ENCODE measurements at regions not wholly inside any gene's neighbourhood (a gene's known extent, or its start where the extent isn't known, plus 50 kb on each side); places are given as distances from the start of the nearest gene placed in this dataset.

DNA sequence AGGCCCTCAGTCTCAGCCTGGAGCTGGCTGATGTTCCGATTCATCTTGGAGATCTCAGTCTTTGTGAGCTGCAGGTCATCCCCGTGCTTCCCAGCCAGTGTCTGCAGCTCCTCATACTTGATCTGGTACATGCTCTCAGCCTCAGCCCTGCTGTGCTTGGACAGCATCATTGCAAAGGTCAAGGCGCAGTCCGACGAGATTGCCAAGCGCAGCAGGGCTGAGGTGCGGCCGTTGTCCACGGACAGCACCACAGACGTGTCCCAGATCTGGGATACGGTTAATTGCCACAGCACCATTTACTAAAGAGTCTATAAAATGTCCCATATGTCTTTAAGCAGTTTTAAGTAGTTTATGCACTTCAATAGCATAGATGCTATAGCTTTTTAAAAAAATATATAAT is 965.7 kb downstream of the FSCB start:
- intact Hi-C loops (cut with micrococcal nuclease; ENCODE audit: unreplicated experiment), result loop anchor here (1.0 to 10.0 kb wide), 3 partner anchors 254 to 608 kb away; no protein-coding TSS in a partner anchor
- Histone ChIP-seq H3K36me3 (replicated peaks in 1 of 2; ENCODE audit: control insufficient read depth in 1 of 2, insufficient read depth in 2 of 2, low read length in 2 of 2) (no peaks in the 10 kb centered on the region), H3K4me1 (ENCODE audit: insufficient read depth, low read length) (no peaks in the 10 kb centered on the region), H4K20me1 (ENCODE audit: insufficient read depth, low read length) (no peaks in the 10 kb centered on the region), H3K27me3 (ENCODE audit: control insufficient read depth in 1 of 2, insufficient read depth in 2 of 2, low read length in 2 of 2) (no peaks in the 10 kb centered on the region), H3K79me2 (ENCODE audit: insufficient read depth, low read length) (no peaks in the 10 kb centered on the region), H3K27ac (ENCODE audit: extremely low read length, insufficient read depth, low read length) (no peak overlapping the region), H2AFZ (ENCODE audit: low read length) (no peak overlapping the region), H3K9me3 (ENCODE audit: low read length) (no peaks in the 10 kb centered on the region), H3K9ac (ENCODE audit: insufficient read depth, low read depth, low read length) (no peak overlapping the region), H3K4me2 (ENCODE audit: low read depth, low read length) (peak overlapping the region; percentile 65), H3K4me3 (replicated peaks in 1 of 3; ENCODE audit: insufficient read depth in 1 of 3, low read depth in 2 of 3, low read length in 3 of 3) (peak overlapping the region in 1 of 3 experiments; percentile 51; a peak in 1 of 6 replicates)
- TF ChIP-seq SMAD1 (CRISPR knock-in tag; IDR thresholded peaks at IDR 0.05; ENCODE audit: borderline replicate concordance, low read depth) (no peak), ZMYM4 (CRISPR knock-in tag; IDR thresholded peaks at IDR 0.05) (no peak; the same call in 1 of the 2 replicates)
- TF ChIP-seq, protein P1, sequence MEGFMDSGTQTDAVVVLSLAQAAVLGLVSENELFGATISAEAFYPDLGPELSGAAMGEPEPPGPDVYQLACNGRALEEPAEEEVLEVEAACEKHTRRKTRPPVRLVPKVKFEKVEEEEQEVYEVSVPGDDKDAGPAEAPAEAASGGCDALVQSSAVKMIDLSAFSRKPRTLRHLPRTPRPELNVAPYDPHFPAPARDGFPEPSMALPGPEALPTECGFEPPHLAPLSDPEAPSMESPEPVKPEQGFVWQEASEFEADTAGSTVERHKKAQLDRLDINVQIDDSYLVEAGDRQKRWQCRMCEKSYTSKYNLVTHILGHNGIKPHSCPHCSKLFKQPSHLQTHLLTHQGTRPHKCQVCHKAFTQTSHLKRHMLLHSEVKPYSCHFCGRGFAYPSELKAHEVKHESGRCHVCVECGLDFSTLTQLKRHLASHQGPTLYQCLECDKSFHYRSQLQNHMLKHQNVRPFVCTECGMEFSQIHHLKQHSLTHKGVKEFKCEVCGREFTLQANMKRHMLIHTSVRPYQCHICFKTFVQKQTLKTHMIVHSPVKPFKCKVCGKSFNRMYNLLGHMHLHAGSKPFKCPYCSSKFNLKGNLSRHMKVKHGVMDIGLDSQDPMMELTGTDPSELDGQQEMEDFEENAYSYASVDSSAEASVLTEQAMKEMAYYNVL (CRISPR knock-in tag; IDR thresholded peaks at IDR 0.05; ENCODE audit: borderline replicate concordance), result no peak
- no peak for DNase-seq (ENCODE audit: low spot score)
- ATAC-seq, result peak; percentile 61
- WGBS (ENCODE audit: low lambda C conversion rate), result 87% methylated on average over 5 of the region's 11 CpGs
- FAIRE-seq, result no peak
- BruUV-seq (replicated peaks), result no TSS peak
- ChIA-PET POLR2A (interaction anchor here (1.2 kb wide), 1 partner anchor 239 kb away, joined by 7 read pairs; no protein-coding TSS in a partner anchor), CTCF (ENCODE audit: low intra/inter-chr PET ratio, low total read pairs) (interaction anchor here (2.3 kb wide), 1 partner anchor 254 kb away, joined by 9 read pairs; no protein-coding TSS in a partner anchor)
- in situ Hi-C loops (cut with HindIII; ENCODE audit: extremely low pct_ligation_motif_present, low pct_unique_long_range_greater_than_20kb), result loop anchor here (10.0 kb wide), 1 partner anchor 243 kb away; no protein-coding TSS in a partner anchor

DNA sequence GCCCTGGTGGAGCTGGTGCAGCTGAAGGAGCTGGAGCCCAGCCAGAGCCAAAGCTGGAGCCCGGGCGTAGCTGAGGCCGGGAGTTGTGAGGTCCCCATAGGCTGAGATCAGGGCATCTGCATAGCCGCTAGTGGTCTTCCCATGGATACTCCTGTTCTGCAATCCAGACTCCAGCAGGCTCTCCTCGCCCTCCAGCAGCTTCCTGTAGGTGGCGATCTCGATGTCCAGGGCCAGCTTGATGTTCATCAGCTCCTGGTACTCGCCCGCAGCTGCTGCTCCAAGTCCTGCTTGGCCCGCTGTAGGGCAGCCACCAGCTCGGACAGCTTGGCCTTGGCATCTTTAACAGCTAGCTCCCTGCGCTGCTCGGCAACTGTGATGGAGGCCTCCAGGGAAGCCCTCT is 966.1 kb downstream of the FSCB start:
- no CpG with 5 or more reads among the region's 13 CpGs for WGBS (ENCODE audit: low lambda C conversion rate)
- no peaks in the 10 kb centered on the region for H3K4me1 ChIP-seq (ENCODE audit: insufficient read depth, low read length)
- no peaks in the 10 kb centered on the region for H3K9me3 ChIP-seq (ENCODE audit: low read length)
- in situ Hi-C loops (cut with HindIII; ENCODE audit: extremely low pct_ligation_motif_present, low pct_unique_long_range_greater_than_20kb), result loop anchor here (10.0 kb wide), 1 partner anchor 244 kb away; no protein-coding TSS in a partner anchor
- no peak overlapping the region for H3K9ac ChIP-seq (ENCODE audit: insufficient read depth, low read depth, low read length)
- no peak for FAIRE-seq
- DNase-seq (ENCODE audit: low spot score), result peak; percentile 40
- H3K79me2 ChIP-seq (ENCODE audit: insufficient read depth, low read length), result no peaks in the 10 kb centered on the region
- POLR2A ChIA-PET, result interaction anchor here (1.2 kb wide), 1 partner anchor 239 kb away, joined by 7 read pairs; no protein-coding TSS in a partner anchor
- H3K27ac ChIP-seq (ENCODE audit: extremely low read length, insufficient read depth, low read length), result no peak overlapping the region
- no peak overlapping the region for H2AFZ ChIP-seq (ENCODE audit: low read length)
- peak overlapping the region; percentile 65 for H3K4me2 ChIP-seq (ENCODE audit: low read depth, low read length)
- H3K4me3 ChIP-seq (replicated peaks in 1 of 3; ENCODE audit: insufficient read depth in 1 of 3, low read depth in 2 of 3, low read length in 3 of 3), result peak overlapping the region in 1 of 3 experiments; percentile 51; a peak in 1 of 6 replicates
- BruUV-seq (replicated peaks), result no TSS peak
- intact Hi-C loops (cut with micrococcal nuclease; ENCODE audit: unreplicated experiment), result loop anchor here (1.0 to 10.0 kb wide), 3 partner anchors 254 to 608 kb away; no protein-coding TSS in a partner anchor
- H3K27me3 ChIP-seq (ENCODE audit: control insufficient read depth in 1 of 2, insufficient read depth in 2 of 2, low read length in 2 of 2), result no peaks in the 10 kb centered on the region
- no peaks in the 10 kb centered on the region for H4K20me1 ChIP-seq (ENCODE audit: insufficient read depth, low read length)
- CTCF ChIA-PET (ENCODE audit: low intra/inter-chr PET ratio, low total read pairs), result interaction anchor here (2.3 kb wide), 1 partner anchor 254 kb away, joined by 9 read pairs; no protein-coding TSS in a partner anchor
- peak; percentile 94 for ATAC-seq
- no peaks in the 10 kb centered on the region for H3K36me3 ChIP-seq (replicated peaks in 1 of 2; ENCODE audit: control insufficient read depth in 1 of 2, insufficient read depth in 2 of 2, low read length in 2 of 2)
- no peak for TF ChIP-seq POGZ (CRISPR knock-in tag; IDR thresholded peaks at IDR 0.05)
- peak; percentile 38 for TF ChIP-seq GABPB1 (CRISPR knock-in tag; IDR thresholded peaks at IDR 0.05)
- TF ChIP-seq, protein P2, sequence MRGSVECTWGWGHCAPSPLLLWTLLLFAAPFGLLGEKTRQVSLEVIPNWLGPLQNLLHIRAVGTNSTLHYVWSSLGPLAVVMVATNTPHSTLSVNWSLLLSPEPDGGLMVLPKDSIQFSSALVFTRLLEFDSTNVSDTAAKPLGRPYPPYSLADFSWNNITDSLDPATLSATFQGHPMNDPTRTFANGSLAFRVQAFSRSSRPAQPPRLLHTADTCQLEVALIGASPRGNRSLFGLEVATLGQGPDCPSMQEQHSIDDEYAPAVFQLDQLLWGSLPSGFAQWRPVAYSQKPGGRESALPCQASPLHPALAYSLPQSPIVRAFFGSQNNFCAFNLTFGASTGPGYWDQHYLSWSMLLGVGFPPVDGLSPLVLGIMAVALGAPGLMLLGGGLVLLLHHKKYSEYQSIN (CRISPR knock-in tag; IDR thresholded peaks at IDR 0.05; ENCODE audit: borderline replicate concordance), result no peak
- TF ChIP-seq KDM2A (CRISPR knock-in tag; IDR thresholded peaks at IDR 0.05; ENCODE audit: borderline replicate concordance, low read depth), result 0 out of 2 replicates have a peak, but pooled peaks have one; percentile 29
- TF ChIP-seq ZFX (CRISPR knock-in tag; IDR thresholded peaks at IDR 0.05; ENCODE audit: low read depth), result no peak
- TF ChIP-seq, protein P3, sequence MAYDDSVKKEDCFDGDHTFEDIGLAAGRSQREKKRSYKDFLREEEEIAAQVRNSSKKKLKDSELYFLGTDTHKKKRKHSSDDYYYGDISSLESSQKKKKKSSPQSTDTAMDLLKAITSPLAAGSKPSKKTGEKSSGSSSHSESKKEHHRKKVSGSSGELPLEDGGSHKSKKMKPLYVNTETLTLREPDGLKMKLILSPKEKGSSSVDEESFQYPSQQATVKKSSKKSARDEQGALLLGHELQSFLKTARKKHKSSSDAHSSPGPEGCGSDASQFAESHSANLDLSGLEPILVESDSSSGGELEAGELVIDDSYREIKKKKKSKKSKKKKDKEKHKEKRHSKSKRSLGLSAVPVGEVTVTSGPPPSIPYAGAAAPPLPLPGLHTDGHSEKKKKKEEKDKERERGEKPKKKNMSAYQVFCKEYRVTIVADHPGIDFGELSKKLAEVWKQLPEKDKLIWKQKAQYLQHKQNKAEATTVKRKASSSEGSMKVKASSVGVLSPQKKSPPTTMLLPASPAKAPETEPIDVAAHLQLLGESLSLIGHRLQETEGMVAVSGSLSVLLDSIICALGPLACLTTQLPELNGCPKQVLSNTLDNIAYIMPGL (CRISPR knock-in tag; IDR thresholded peaks at IDR 0.05; ENCODE audit: borderline replicate concordance in 1 of 2, low read depth in 1 of 2), result peak; percentile 31 to 39; a peak in 1 of 4 replicates
- 0 out of 2 replicates have a peak, but pooled peaks have one; percentile 34 for TF ChIP-seq ZBTB20 (CRISPR knock-in tag; IDR thresholded peaks at IDR 0.05; ENCODE audit: borderline replicate concordance, low read depth)
- TF ChIP-seq HDAC2 (CRISPR knock-in tag; IDR thresholded peaks at IDR 0.05), result no peak
- TF ChIP-seq TOE1 (CRISPR knock-in tag; IDR thresholded peaks at IDR 0.05), result no peak
